ENCODE measurements at regions not wholly inside any gene's neighbourhood (a gene's known extent, or its start where the extent isn't known, plus 50 kb on each side); places are given as distances from the start of the nearest gene placed in this dataset.

GRCh38 chr2:157196956-157197355 lies 60.5 kb upstream of the GALNT5 start:
- TF ChIP-seq CTCF (IDR thresholded peaks at IDR 0.05; ENCODE audit: insufficient read depth, low read depth, low read length) (no peak), EZH2 (IDR thresholded peaks at IDR 0.05; ENCODE audit: insufficient read depth, low read length) (no peak)

All from astrocyte (in vitro differentiated cells and primary cell).